ENCODE measurements at regions not wholly inside any gene's neighbourhood (a gene's known extent, or its start where the extent isn't known, plus 50 kb on each side); places are given as distances from the start of the nearest gene placed in this dataset.

GRCh38 chr9:81312346-81312745 lies 377.0 kb downstream of the TLE1 start:
- Histone ChIP-seq H3K27ac (ENCODE audit: insufficient read depth, low read depth, low read length) (no peak overlapping the region), H3K27me3 (ENCODE audit: control insufficient read depth in 2 of 2, insufficient read depth in 2 of 2, low read length in 2 of 2) (no peaks in the 10 kb centered on the region), H3K9me3 (replicated peaks; ENCODE audit: control insufficient read depth, insufficient read depth, low read length) (no peaks in the 10 kb centered on the region), H3K4me3 (replicated peaks in 1 of 3; ENCODE audit: insufficient read depth in 1 of 3, low read depth in 1 of 3, low read length in 3 of 3) (no peak overlapping the region), H3K4me2 (ENCODE audit: insufficient read depth, low read length) (no peak overlapping the region), H3K9ac (replicated peaks; ENCODE audit: extremely low read depth, insufficient read depth, low read length) (no peak overlapping the region), H4K20me1 (replicated peaks; ENCODE audit: control insufficient read depth, extremely low read depth, insufficient read depth, low read length) (no peaks in the 10 kb centered on the region), H2AFZ (ENCODE audit: low read depth, low read length) (no peak overlapping the region), H3K79me2 (ENCODE audit: control insufficient read depth, insufficient read depth, low read length) (no peaks in the 10 kb centered on the region), H3K36me3 (ENCODE audit: control insufficient read depth in 2 of 2, extremely low read depth in 1 of 2, insufficient read depth in 2 of 2, low read length in 2 of 2) (no peaks in the 10 kb centered on the region), H3K9me1 (replicated peaks; ENCODE audit: control insufficient read depth, extremely low read depth, insufficient read depth, low read length) (no peaks in the 10 kb centered on the region), H3K4me1 (ENCODE audit: control insufficient read depth, extremely low read depth, insufficient read depth, low read length) (no peaks in the 10 kb centered on the region)
- dilution Hi-C loops (cut with MboI; ENCODE audit: extremely low pct_ligation_motif_present, low sequenced_read_pairs) (no loop called here), intact Hi-C loops (cut with micrococcal nuclease) (loop anchor here (1.0 to 5.0 kb wide), 3 partner anchors 371 to 1295 kb away; no protein-coding TSS in a partner anchor)
- peak; percentile 32 for DNase-seq (ENCODE audit: low read depth, low spot score)
- no peak for FAIRE-seq
- no TSS peak for BruUV-seq (replicated peaks)
- POLR2A ChIA-PET, result no interaction called here
- TF ChIP-seq GATA2 (IDR thresholded peaks at IDR 0.05; ENCODE audit: insufficient read depth, insufficient read length, low read depth, low read length) (no peak), CTCF (IDR thresholded peaks at IDR 0.05; ENCODE audit: extremely low read depth in 1 of 2, insufficient read depth in 1 of 2, low read depth in 1 of 2, low read length in 2 of 2) (peak in 1 of 2 donors; percentile 9)
- CTCF ChIA-PET, result interaction anchor here (0.7 to 1.6 kb wide), 14 partner anchors 30 to 1649 kb away, joined by 3 to 13 read pairs (median 3); no protein-coding TSS in a partner anchor

DNA sequence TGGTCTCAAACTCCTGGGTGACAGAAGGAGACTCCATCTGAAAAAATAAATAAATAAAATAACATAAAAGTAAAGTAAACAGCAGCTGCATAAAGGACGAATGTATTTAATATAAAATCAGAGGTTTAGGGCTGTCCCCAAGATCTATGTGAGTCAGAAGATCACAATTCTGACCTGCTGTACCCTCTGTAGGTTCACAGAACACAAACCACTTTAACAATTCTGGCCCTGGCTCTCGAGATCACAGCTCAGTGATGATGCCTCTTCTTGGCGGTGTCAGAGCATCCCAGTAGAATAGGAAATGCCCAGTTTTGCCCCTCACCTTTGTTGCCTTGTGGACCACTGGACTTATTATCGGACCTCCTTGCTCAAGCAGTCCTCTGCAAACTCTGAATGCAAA lies 380.9 kb downstream of the TLE1 start:
- dilution Hi-C loops (cut with MboI; ENCODE audit: extremely low pct_ligation_motif_present, low sequenced_read_pairs), result no loop called here
- H3K36me3 ChIP-seq (ENCODE audit: control insufficient read depth in 2 of 2, extremely low read depth in 1 of 2, insufficient read depth in 2 of 2, low read length in 2 of 2), result no peaks in the 10 kb centered on the region
- H2AFZ ChIP-seq (ENCODE audit: low read depth, low read length), result no peak overlapping the region
- TF ChIP-seq POLR2AphosphoS5 (IDR thresholded peaks at IDR 0.05; ENCODE audit: insufficient read depth, low read depth, low read length) (no peak), GATA2 (IDR thresholded peaks at IDR 0.05; ENCODE audit: insufficient read depth, insufficient read length, low read depth, low read length) (no peak), CTCF (IDR thresholded peaks at IDR 0.05; ENCODE audit: extremely low read depth in 1 of 2, insufficient read depth in 1 of 2, low read depth in 1 of 2, low read length in 2 of 2) (no peak), JUN (IDR thresholded peaks at IDR 0.05; ENCODE audit: borderline replicate concordance, insufficient read depth, insufficient read length, low read depth) (no peak), MYC (IDR thresholded peaks at IDR 0.05; ENCODE audit: low read depth, low read length) (no peak), EZH2 (IDR thresholded peaks at IDR 0.05; ENCODE audit: borderline replicate concordance, low read depth, low read length, severe bottlenecking) (no peak), FOS (IDR thresholded peaks at IDR 0.05; ENCODE audit: borderline replicate concordance, insufficient read depth, low read length) (no peak), POLR2A (IDR thresholded peaks at IDR 0.05; ENCODE audit: low read depth, low read length) (no peak)
- TF ChIP-seq, protein P1, sequence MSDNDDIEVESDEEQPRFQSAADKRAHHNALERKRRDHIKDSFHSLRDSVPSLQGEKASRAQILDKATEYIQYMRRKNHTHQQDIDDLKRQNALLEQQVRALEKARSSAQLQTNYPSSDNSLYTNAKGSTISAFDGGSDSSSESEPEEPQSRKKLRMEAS (IDR thresholded peaks at IDR 0.05; ENCODE audit: insufficient read depth, insufficient read length), result no peak
- no peak overlapping the region for H3K27ac ChIP-seq (ENCODE audit: insufficient read depth, low read depth, low read length)
- H4K20me1 ChIP-seq (replicated peaks; ENCODE audit: control insufficient read depth, extremely low read depth, insufficient read depth, low read length), result no peaks in the 10 kb centered on the region
- DNase-seq (ENCODE audit: low read depth, low spot score), result no peak
- H3K9ac ChIP-seq (replicated peaks; ENCODE audit: extremely low read depth, insufficient read depth, low read length), result no peak overlapping the region
- intact Hi-C loops (cut with micrococcal nuclease), result no loop called here
- H3K9me3 ChIP-seq (replicated peaks; ENCODE audit: control insufficient read depth, insufficient read depth, low read length), result no peaks in the 10 kb centered on the region
- H3K79me2 ChIP-seq (ENCODE audit: control insufficient read depth, insufficient read depth, low read length), result no peaks in the 10 kb centered on the region
- BruUV-seq (replicated peaks), result no TSS peak
- no peak overlapping the region for H3K4me2 ChIP-seq (ENCODE audit: insufficient read depth, low read length)
- no peaks in the 10 kb centered on the region for H3K9me1 ChIP-seq (replicated peaks; ENCODE audit: control insufficient read depth, extremely low read depth, insufficient read depth, low read length)
- CTCF ChIA-PET, result no interaction called here
- H3K27me3 ChIP-seq (ENCODE audit: control insufficient read depth in 2 of 2, insufficient read depth in 2 of 2, low read length in 2 of 2), result no peaks in the 10 kb centered on the region
- POLR2A ChIA-PET, result no interaction called here
- no peak for FAIRE-seq
- no peak overlapping the region for H3K4me3 ChIP-seq (replicated peaks in 1 of 3; ENCODE audit: insufficient read depth in 1 of 3, low read depth in 1 of 3, low read length in 3 of 3)
- H3K4me1 ChIP-seq (ENCODE audit: control insufficient read depth, extremely low read depth, insufficient read depth, low read length), result no peaks in the 10 kb centered on the region
